Keratinocyte (primary cell): ENCODE measurements at regions not wholly inside any gene's neighbourhood (a gene's known extent, or its start where the extent isn't known, plus 50 kb on each side); places are given as distances from the start of the nearest gene placed in this dataset.

Experiments
- DNase-seq: peaks from one replicate; pipeline ENCODE4 v3.0.0-alpha.2; 2011; ENCODE audit warnings: low read depth, missing footprints, low spot score
- FAIRE-seq: peaks from 2 replicates; lab custom pipeline; 2011; peaks lifted over from hg19 to GRCh38; lab: Jason Lieb, UNC
- H2AFZ ChIP-seq: 2 replicates; pipeline ENCODE4 v1.6.0; 2012; ENCODE audit warnings: low read length, control low read depth, inconsistent platforms; ENCODE audit not compliant: control insufficient read depth
- H3K27ac ChIP-seq: 2 replicates; pipeline ENCODE4 v1.5.1; 2011; ENCODE audit warnings: low read length; ENCODE audit not compliant: control insufficient read depth, insufficient read depth
- H3K27me3 ChIP-seq: 3 replicates; pipeline ENCODE4 v1.6.0; 2011; ENCODE audit warnings: low read length; ENCODE audit not compliant: control insufficient read depth, insufficient read depth; ENCODE audit errors: extremely low read depth
- H3K36me3 ChIP-seq, 2 experiments: 2 replicates in 1 of 2; 3 replicates in 1 of 2; pipeline ENCODE4 v1.5.1; 2011; ENCODE audit warnings: low read length in 2 of 2, mild to moderate bottlenecking in 1 of 2; ENCODE audit not compliant: control insufficient read depth in 2 of 2, insufficient read depth in 2 of 2; ENCODE audit errors: extremely low read depth in 1 of 2
- H3K4me1 ChIP-seq: 3 replicates; pipeline ENCODE4 v1.5.1; 2011; ENCODE audit warnings: low read length; ENCODE audit not compliant: control insufficient read depth, insufficient read depth; ENCODE audit errors: extremely low read depth
- H3K4me2 ChIP-seq: 3 replicates; pipeline ENCODE4 v1.6.0; 2011; ENCODE audit warnings: low read depth, low read length; ENCODE audit not compliant: control insufficient read depth, insufficient read depth; ENCODE audit errors: extremely low read depth
- H3K4me3 ChIP-seq, 3 experiments: fragments of 200-600 bp in 1 of 3; sonication (generic) in 1 of 3; 2 replicates in 2 of 3; 3 replicates in 1 of 3; pipeline ENCODE4 v1.5.1; 2011 to 2016; ENCODE audit warnings: low read length in 3 of 3, mild to moderate bottlenecking in 3 of 3, control low read depth in 2 of 3, inconsistent platforms in 1 of 3, low read depth in 1 of 3, mixed read lengths in 1 of 3, mixed run types in 1 of 3, moderate library complexity in 1 of 3; ENCODE audit not compliant: control insufficient read depth in 2 of 3, insufficient read depth in 2 of 3; ENCODE audit errors: extremely low read depth in 1 of 3
- H3K79me2 ChIP-seq: 2 replicates; pipeline ENCODE4 v1.6.0; 2012; ENCODE audit warnings: low read length; ENCODE audit not compliant: control insufficient read depth, insufficient read depth
- H3K9ac ChIP-seq: 3 replicates; pipeline ENCODE4 v1.6.0; 2011; ENCODE audit warnings: low read length; ENCODE audit not compliant: control insufficient read depth, insufficient read depth; ENCODE audit errors: extremely low read depth
- H3K9me1 ChIP-seq: 3 replicates; pipeline ENCODE4 v1.6.0; 2011; ENCODE audit warnings: low read length; ENCODE audit not compliant: control insufficient read depth, insufficient read depth; ENCODE audit errors: extremely low read depth
- H3K9me3 ChIP-seq: 2 replicates; pipeline ENCODE4 v1.5.1; 2012; ENCODE audit warnings: low read depth, low read length; ENCODE audit not compliant: control insufficient read depth
- H4K20me1 ChIP-seq: 3 replicates; pipeline ENCODE4 v1.6.0; 2011; ENCODE audit warnings: low read length; ENCODE audit not compliant: control insufficient read depth, insufficient read depth; ENCODE audit errors: extremely low read depth
- CTCF ChIP-seq, 3 experiments: IDR thresholded peaks in 1 of 3; conservative IDR thresholded peaks in 1 of 3; optimal IDR thresholded peaks in 1 of 3; 2 replicates in 2 of 3; 3 replicates in 1 of 3; pipeline versions ENCODE3 to v1.5.1; 2011; ENCODE audit warnings: low read length in 3 of 3, mild to moderate bottlenecking in 3 of 3, moderate library complexity in 2 of 3, control low read depth in 1 of 3, inconsistent platforms in 1 of 3; ENCODE audit not compliant: insufficient read depth in 2 of 3; ENCODE audit errors: extremely low read depth in 1 of 3
- EZH2 ChIP-seq: IDR thresholded peaks from one replicate; pipeline ENCODE4 v1.6.1; 2012; ENCODE audit warnings: inconsistent platforms, mild to moderate bottlenecking, low read length, moderate library complexity
- dilution Hi-C: fragments of 300-500 bp; cut with MboI; formaldehyde crosslinking; loops from one replicate; pipeline ENCODE4 v1.7.0; 2020; ENCODE audit warnings: low sequenced_read_pairs; ENCODE audit not compliant: extremely low pct_ligation_motif_present

- H3K9ac ChIP-seq: no peak overlapping the region
- no peaks in the 10 kb centered on the region for H3K27me3 ChIP-seq
- DNase-seq: no peak
- no peaks in the 10 kb centered on the region for H3K36me3 ChIP-seq
- H3K4me1 ChIP-seq: no peaks in the 10 kb centered on the region
- H3K4me2 ChIP-seq: no peak overlapping the region
- H3K9me1 ChIP-seq: no peaks in the 10 kb centered on the region
- no peaks in the 10 kb centered on the region for H4K20me1 ChIP-seq
- H3K27ac ChIP-seq: no peak overlapping the region
- no peaks in the 10 kb centered on the region for H3K9me3 ChIP-seq
- TF ChIP-seq EZH2: no peak
- no peak for TF ChIP-seq CTCF (optimal IDR thresholded peaks at IDR 0.05 in 1 of 3, IDR thresholded peaks at IDR 0.05 in 1 of 3, conservative IDR thresholded peaks at IDR 0.05 in 1 of 3; ENCODE audit: extremely low read depth in 1 of 3, insufficient read depth in 2 of 3, low read length in 3 of 3)
- no peaks in the 10 kb centered on the region for H3K79me2 ChIP-seq
- dilution Hi-C loops: loop anchor here (25.0 kb wide), 1 partner anchor 343 kb away; no protein-coding TSS in a partner anchor
- no peak for FAIRE-seq
- no peak overlapping the region for H2AFZ ChIP-seq
- no peak overlapping the region for H3K4me3 ChIP-seq
Observed at GRCh38 chr15:38019066-38019465, 84.6 kb downstream of the TMCO5A start.

- FAIRE-seq: no peak
- H4K20me1 ChIP-seq: no peaks in the 10 kb centered on the region
- peaks cover 4% of the 10 kb centered on the region for H3K4me1 ChIP-seq
- no peak for DNase-seq
- TF ChIP-seq CTCF (optimal IDR thresholded peaks at IDR 0.05 in 1 of 3, IDR thresholded peaks at IDR 0.05 in 1 of 3, conservative IDR thresholded peaks at IDR 0.05 in 1 of 3; ENCODE audit: extremely low read depth in 1 of 3, insufficient read depth in 2 of 3, low read length in 3 of 3): no peak
- TF ChIP-seq EZH2: no peak
- H3K36me3 ChIP-seq: no peaks in the 10 kb centered on the region
- H3K4me3 ChIP-seq: no peak overlapping the region
- no peaks in the 10 kb centered on the region for H3K27me3 ChIP-seq
- H3K9me1 ChIP-seq: no peaks in the 10 kb centered on the region
- no peak overlapping the region for H3K4me2 ChIP-seq
- no peak overlapping the region for H2AFZ ChIP-seq
- no peak overlapping the region for H3K27ac ChIP-seq
- no peaks in the 10 kb centered on the region for H3K79me2 ChIP-seq
- no peaks in the 10 kb centered on the region for H3K9me3 ChIP-seq
- dilution Hi-C loops: loop anchor here (25.0 kb wide), 1 partner anchor 341 kb away; no protein-coding TSS in a partner anchor
- H3K9ac ChIP-seq: no peak overlapping the region
Observed at GRCh38 chr15:38021259-38021658, 86.8 kb downstream of the TMCO5A start.
